Suprapubic skin (tissue), 4 donors: ENCODE measurements at regions not wholly inside any gene's neighbourhood (a gene's known extent, or its start where the extent isn't known, plus 50 kb on each side); places are given as distances from the start of the nearest gene placed in this dataset.

Experiments used
- DNase-seq, 2 donors: peaks; one replicate each; pipeline ENCODE4 v3.0.0-alpha.2; 2019; ENCODE audit warnings: low spot score in 2 of 2
- H3K27ac ChIP-seq: fragments of 200-600 bp; sonication (generic); one replicate; pipeline ENCODE4 v1.5.1; 2019
- H3K27me3 ChIP-seq: fragments of 200-600 bp; sonication (generic); one replicate; pipeline ENCODE4 v1.5.1; 2019
- H3K36me3 ChIP-seq: fragments of 200-600 bp; sonication (generic); one replicate; pipeline ENCODE4 v1.5.1; 2019
- H3K4me1 ChIP-seq: fragments of 200-600 bp; sonication (generic); one replicate; pipeline ENCODE4 v1.5.1; 2019
- H3K4me3 ChIP-seq: fragments of 200-600 bp; sonication (generic); one replicate; pipeline ENCODE4 v1.5.1; 2019; ENCODE audit warnings: mild to moderate bottlenecking
- H3K9me3 ChIP-seq: fragments of 200-600 bp; sonication (generic); one replicate; pipeline ENCODE4 v1.5.1; 2019
- EP300 ChIP-seq: sonication (generic); formaldehyde crosslinking; IDR thresholded peaks from one replicate; pipeline ENCODE4 v1.6.1; 2017; ENCODE audit warnings: antibody characterized with exemption
- POLR2A ChIP-seq, 2 donors: fragments of 450-650 bp; IDR thresholded peaks; one replicate each; pipeline ENCODE4 v1.6.1; 2017; ENCODE audit warnings: antibody characterized with exemption in 2 of 2, mild to moderate bottlenecking in 2 of 2, moderate library complexity in 2 of 2
- POLR2AphosphoS5 ChIP-seq, 3 donors: sonication (generic); formaldehyde crosslinking; IDR thresholded peaks; one replicate each; pipeline ENCODE4 v1.6.1; 2017; ENCODE audit warnings: antibody characterized with exemption in 3 of 3
- WGBS: methylation state at CpG from one replicate; pipeline ENCODE4 v1.1.5; 2018; 5-methylcytosine and 5-hydroxymethylcytosine counted together
- TF ChIP-seq, protein P1 (sequence below), 2 donors: fragments of 200-600 bp in 1 of 2; fragments of 450-650 bp in 1 of 2; sonication (generic) in 1 of 2; IDR thresholded peaks; one replicate each; pipeline ENCODE4 v1.5.1; 2016 to 2019; ENCODE audit warnings: antibody characterized with exemption in 2 of 2, mild to moderate bottlenecking in 1 of 2, moderate library complexity in 1 of 2

DNA sequence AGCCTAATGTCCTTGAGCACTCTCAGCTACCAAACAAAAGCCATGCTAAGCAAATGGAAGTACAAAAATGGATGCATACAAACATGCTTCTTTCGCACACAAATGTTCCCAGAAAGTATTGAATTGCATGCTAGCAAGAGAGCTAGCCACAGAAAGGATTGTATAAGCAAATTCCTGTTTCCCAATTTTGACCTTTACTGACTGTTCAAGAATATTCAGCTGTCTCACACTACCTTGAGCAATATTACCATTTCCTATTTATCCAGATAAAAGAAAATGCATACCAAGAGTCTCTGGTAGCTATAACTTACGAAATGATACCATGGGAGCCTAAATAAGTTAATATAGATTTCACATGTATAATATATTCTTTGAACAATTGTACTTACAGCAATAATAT lies 264.6 kb downstream of the TMEM167A start:
- no peaks in the 10 kb centered on the region for H3K36me3 ChIP-seq
- WGBS: 86% methylated on average over 2 of the region's 2 CpGs
- H3K4me1 ChIP-seq: no peaks in the 10 kb centered on the region
- H3K27ac ChIP-seq: no peak overlapping the region
- no peak for DNase-seq
- H3K9me3 ChIP-seq: no peaks in the 10 kb centered on the region
- TF ChIP-seq POLR2A (IDR thresholded peaks at IDR 0.05) (no peak), POLR2AphosphoS5 (IDR thresholded peaks at IDR 0.05) (no peak), EP300 (no peak)
- TF ChIP-seq, protein P1, sequence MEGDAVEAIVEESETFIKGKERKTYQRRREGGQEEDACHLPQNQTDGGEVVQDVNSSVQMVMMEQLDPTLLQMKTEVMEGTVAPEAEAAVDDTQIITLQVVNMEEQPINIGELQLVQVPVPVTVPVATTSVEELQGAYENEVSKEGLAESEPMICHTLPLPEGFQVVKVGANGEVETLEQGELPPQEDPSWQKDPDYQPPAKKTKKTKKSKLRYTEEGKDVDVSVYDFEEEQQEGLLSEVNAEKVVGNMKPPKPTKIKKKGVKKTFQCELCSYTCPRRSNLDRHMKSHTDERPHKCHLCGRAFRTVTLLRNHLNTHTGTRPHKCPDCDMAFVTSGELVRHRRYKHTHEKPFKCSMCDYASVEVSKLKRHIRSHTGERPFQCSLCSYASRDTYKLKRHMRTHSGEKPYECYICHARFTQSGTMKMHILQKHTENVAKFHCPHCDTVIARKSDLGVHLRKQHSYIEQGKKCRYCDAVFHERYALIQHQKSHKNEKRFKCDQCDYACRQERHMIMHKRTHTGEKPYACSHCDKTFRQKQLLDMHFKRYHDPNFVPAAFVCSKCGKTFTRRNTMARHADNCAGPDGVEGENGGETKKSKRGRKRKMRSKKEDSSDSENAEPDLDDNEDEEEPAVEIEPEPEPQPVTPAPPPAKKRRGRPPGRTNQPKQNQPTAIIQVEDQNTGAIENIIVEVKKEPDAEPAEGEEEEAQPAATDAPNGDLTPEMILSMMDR (IDR thresholded peaks at IDR 0.05): no peak
- H3K4me3 ChIP-seq: no peak overlapping the region
- H3K27me3 ChIP-seq: no peaks in the 10 kb centered on the region

DNA sequence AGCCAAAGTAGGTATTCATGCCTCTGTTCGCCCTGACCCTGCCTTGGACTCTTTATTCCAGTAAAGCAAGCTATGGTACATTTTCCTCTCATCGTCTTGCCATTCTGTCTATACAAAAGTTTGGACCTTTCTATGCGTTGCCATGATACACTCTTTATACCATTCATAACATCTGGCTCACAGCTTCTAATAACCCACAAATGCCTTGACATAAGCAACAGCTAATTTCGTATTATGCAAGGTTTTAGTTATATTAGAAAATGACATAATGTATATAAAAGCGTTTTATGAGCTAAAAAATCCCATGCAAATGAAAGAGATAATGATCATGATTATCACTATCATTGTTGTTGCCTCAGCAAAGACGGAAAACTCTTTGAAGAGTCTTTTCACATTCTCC lies 265.7 kb downstream of the TMEM167A start:
- 75% methylated on average over 6 of the region's 6 CpGs for WGBS
- Histone ChIP-seq H3K36me3 (no peaks in the 10 kb centered on the region), H3K27me3 (no peaks in the 10 kb centered on the region), H3K9me3 (no peaks in the 10 kb centered on the region), H3K4me3 (no peak overlapping the region), H3K27ac (no peak overlapping the region), H3K4me1 (no peaks in the 10 kb centered on the region)
- no peak for TF ChIP-seq POLR2A (IDR thresholded peaks at IDR 0.05)
- DNase-seq: no peak

DNA sequence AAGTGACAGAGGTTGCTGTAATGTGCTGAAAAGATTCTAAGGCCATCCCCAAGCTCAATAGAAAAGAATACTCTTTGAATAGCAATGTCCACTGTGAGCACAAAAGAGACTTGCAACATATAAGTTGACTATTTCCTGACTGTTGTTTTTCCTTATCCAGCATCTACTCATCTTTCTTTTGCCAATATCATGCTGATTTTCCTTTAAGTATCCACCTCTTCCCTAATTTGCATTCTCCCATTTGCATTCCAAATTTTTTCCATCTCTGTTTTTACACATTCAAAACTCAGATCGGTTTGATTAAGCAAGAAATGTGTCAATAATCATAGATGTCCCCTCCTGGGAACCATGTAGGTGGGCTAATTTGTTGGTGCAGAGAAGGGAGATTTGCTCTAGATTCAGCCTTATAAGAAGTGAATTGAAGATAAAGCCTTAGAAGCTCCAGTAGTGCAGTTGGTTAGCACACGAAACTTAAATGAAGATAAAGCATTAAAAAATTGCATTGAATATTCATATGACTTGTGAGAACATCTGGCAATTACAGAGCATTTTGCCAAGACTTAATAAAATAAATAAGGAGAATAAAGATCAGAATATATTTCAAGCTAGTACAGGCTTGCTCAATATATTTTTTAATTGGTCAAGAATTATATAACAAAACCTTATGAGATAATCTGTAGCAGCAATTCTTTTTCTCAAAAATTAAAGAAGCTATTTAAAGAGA lies 267.6 kb downstream of the TMEM167A start:
- TF ChIP-seq, protein P1 (IDR thresholded peaks at IDR 0.05): no peak
- no peak for TF ChIP-seq EP300
- no peak for TF ChIP-seq POLR2A (IDR thresholded peaks at IDR 0.05)
- TF ChIP-seq POLR2AphosphoS5 (IDR thresholded peaks at IDR 0.05): no peak
- Histone ChIP-seq H3K27ac (no peak overlapping the region), H3K27me3 (no peaks in the 10 kb centered on the region), H3K9me3 (no peaks in the 10 kb centered on the region), H3K36me3 (no peaks in the 10 kb centered on the region), H3K4me3 (no peak overlapping the region), H3K4me1 (no peaks in the 10 kb centered on the region)
- 44% methylated on average over 2 of the region's 2 CpGs for WGBS
- no peak for DNase-seq

DNA sequence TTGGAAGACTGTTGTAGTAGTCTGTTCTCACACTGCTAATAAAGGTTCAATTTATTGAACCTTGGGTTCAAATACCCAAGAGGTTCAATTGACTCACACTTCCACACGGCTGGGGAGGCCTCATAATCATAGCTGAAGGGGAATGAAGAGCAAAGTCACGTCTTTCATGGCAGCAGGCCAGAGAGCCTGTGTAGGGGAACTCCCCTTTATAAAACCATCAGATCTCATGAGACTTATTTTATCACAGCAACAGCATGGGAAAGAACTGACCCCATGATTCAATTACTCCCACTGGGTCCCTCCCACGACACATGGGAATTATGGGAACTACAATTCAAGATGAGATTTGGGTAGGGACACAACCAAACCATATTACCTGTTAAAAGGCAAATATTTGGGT lies 268.2 kb downstream of the TMEM167A start:
- no peak overlapping the region for H3K4me3 ChIP-seq
- no peak overlapping the region for H3K27ac ChIP-seq
- no peak for DNase-seq
- TF ChIP-seq POLR2A (IDR thresholded peaks at IDR 0.05): no peak
- no peak for TF ChIP-seq POLR2AphosphoS5 (IDR thresholded peaks at IDR 0.05)
- TF ChIP-seq EP300: no peak
- TF ChIP-seq, protein P1 (IDR thresholded peaks at IDR 0.05): no peak
- 40% methylated on average over 3 of the region's 3 CpGs for WGBS
- H3K36me3 ChIP-seq: no peaks in the 10 kb centered on the region
- no peaks in the 10 kb centered on the region for H3K9me3 ChIP-seq
- no peaks in the 10 kb centered on the region for H3K4me1 ChIP-seq
- no peaks in the 10 kb centered on the region for H3K27me3 ChIP-seq

DNA sequence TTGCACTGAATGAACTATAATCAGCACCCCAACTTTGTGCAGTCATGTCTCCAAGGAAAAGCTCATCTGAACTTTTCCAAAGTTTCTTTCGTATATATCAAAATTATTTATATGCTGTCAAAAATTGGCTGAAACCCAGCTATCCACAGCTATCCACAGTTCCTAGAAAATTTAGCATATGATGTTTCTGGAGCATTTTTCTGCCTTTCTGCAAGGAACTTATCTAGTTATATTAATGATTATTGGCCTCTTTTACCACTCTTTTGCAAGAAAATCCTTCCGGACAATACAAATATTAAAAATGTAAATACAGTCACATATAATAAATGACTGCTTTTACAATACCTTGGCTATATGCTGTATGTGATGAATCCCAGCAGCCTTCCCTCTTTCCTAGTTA lies 270.2 kb downstream of the TMEM167A start:
- no peaks in the 10 kb centered on the region for H3K36me3 ChIP-seq
- no peak overlapping the region for H3K27ac ChIP-seq
- no peak overlapping the region for H3K4me3 ChIP-seq
- H3K9me3 ChIP-seq: no peaks in the 10 kb centered on the region
- H3K27me3 ChIP-seq: no peaks in the 10 kb centered on the region
- no peak for DNase-seq
- H3K4me1 ChIP-seq: no peaks in the 10 kb centered on the region
- no peak for TF ChIP-seq EP300
- TF ChIP-seq POLR2A (IDR thresholded peaks at IDR 0.05): no peak
- TF ChIP-seq POLR2AphosphoS5 (IDR thresholded peaks at IDR 0.05): no peak
- TF ChIP-seq, protein P1 (IDR thresholded peaks at IDR 0.05): no peak
- 70% methylated on average over 2 of the region's 2 CpGs for WGBS

DNA sequence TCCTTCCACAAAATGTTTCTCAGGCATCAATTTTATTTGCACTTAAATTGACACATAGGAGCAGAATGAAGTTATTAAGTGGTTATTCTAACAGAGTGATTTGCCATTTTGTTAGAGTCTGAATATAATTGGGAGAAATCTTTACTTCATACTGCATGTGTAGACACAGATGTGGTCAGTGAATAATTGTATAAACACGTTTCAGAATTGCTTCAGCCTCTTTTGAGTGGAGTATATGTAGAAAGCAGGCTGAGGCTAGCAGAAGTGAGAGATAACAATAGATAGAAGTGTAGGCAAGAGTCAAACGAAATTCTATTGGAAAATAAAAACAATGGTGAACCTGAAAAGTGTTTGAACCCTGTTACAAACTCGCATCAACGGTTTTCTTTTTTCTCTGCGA lies 270.7 kb downstream of the TMEM167A start:
- Histone ChIP-seq H3K4me3 (no peak overlapping the region), H3K36me3 (no peaks in the 10 kb centered on the region), H3K27me3 (no peaks in the 10 kb centered on the region), H3K4me1 (no peaks in the 10 kb centered on the region), H3K27ac (no peak overlapping the region), H3K9me3 (no peaks in the 10 kb centered on the region)
- DNase-seq: no peak
- 60% methylated on average over 5 of the region's 5 CpGs for WGBS
- TF ChIP-seq EP300 (no peak), POLR2AphosphoS5 (IDR thresholded peaks at IDR 0.05) (no peak), POLR2A (IDR thresholded peaks at IDR 0.05) (no peak)
- TF ChIP-seq, protein P1 (IDR thresholded peaks at IDR 0.05): no peak
